ENCODE measurements at regions not wholly inside any gene's neighbourhood (a gene's known extent, or its start where the extent isn't known, plus 50 kb on each side); places are given as distances from the start of the nearest gene placed in this dataset.

- TF ChIP-seq CTCF (IDR thresholded peaks at IDR 0.05; ENCODE audit: low read depth, low read length) = no peak
- TF ChIP-seq EZH2phosphoT487 (IDR thresholded peaks at IDR 0.05; ENCODE audit: low read depth) = no peak
Measured at GRCh38 chr3:162601101-162601670, 1104.6 kb downstream of the OTOL1 start.

Data from OCI-LY3 (cell line).